ENCODE measurements at regions not wholly inside any gene's neighbourhood (a gene's known extent, or its start where the extent isn't known, plus 50 kb on each side); places are given as distances from the start of the nearest gene placed in this dataset.

DNA sequence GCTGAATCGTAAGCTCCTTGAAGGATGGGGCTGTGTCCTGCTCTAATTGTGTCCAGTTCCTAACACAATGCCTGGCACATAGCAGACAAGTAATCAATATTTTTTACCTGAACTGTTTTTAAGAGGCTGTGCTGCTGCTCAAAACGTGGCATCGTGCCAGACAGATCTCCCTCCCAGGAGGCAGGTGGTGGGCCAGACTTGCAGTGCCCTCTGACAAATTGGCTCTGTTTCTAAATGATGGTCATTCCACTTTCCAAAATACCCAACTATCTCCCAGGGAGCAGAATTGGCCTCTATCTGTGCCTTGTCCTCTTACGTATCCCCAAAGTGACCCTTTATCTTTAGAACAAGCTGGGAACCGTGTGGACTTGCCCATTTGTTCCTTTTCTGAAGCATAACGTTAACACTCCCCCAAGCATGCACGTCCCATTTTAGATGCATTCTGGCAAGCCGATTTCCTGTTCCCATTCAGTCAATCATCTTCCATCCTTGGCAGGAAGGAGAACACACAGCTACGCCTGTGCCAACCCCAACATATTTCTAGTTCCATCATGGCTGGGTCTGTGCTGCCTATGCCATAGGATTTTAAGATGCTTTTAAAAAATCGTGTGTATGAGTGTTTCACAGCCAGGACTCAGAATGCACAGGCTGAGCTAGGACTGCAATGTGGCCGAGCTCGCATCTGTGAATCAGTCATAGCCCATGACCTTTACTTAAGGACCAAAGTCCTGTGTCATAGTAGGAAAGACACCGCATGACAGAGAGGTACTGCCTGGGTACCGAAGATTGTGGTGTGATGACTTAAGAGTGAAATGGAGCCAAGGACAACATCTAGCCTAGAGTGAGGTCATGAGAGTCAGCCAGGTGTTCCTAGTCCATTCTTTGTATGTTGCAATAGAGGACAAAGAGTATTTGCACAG, 408.6 kb downstream of the PRDM2 start:
- TF ChIP-seq, protein P1, sequence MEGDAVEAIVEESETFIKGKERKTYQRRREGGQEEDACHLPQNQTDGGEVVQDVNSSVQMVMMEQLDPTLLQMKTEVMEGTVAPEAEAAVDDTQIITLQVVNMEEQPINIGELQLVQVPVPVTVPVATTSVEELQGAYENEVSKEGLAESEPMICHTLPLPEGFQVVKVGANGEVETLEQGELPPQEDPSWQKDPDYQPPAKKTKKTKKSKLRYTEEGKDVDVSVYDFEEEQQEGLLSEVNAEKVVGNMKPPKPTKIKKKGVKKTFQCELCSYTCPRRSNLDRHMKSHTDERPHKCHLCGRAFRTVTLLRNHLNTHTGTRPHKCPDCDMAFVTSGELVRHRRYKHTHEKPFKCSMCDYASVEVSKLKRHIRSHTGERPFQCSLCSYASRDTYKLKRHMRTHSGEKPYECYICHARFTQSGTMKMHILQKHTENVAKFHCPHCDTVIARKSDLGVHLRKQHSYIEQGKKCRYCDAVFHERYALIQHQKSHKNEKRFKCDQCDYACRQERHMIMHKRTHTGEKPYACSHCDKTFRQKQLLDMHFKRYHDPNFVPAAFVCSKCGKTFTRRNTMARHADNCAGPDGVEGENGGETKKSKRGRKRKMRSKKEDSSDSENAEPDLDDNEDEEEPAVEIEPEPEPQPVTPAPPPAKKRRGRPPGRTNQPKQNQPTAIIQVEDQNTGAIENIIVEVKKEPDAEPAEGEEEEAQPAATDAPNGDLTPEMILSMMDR (IDR thresholded peaks at IDR 0.05; ENCODE audit: insufficient read depth, low read depth, low read length, missing control alignments): no peak
- H3K4me3 ChIP-seq (ENCODE audit: low read length): no peak overlapping the region
- DNase-seq (ENCODE audit: low read depth): peak; percentile 29

DNA sequence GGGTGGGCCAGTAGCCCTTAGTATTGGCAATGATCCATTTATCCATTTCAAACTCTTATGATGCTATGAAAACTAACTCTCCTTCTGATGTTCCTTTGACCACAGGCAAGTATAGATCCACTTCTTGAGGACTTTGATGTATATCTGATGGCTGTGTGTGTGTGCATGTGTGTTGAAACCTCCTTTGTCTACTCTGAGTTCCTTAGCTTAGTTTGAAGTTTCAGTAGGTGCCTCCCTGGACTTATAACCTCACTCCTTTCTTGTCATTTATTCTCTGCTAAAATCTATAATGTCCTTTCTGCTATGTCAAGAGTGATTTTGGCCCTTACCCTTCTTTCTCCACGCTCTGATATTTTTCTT, 409.3 kb downstream of the PRDM2 start:
- H3K4me3 ChIP-seq (ENCODE audit: low read length): no peak overlapping the region
- TF ChIP-seq, protein P1 (IDR thresholded peaks at IDR 0.05; ENCODE audit: insufficient read depth, low read depth, low read length, missing control alignments): no peak
- DNase-seq (ENCODE audit: low read depth): no peak

DNA sequence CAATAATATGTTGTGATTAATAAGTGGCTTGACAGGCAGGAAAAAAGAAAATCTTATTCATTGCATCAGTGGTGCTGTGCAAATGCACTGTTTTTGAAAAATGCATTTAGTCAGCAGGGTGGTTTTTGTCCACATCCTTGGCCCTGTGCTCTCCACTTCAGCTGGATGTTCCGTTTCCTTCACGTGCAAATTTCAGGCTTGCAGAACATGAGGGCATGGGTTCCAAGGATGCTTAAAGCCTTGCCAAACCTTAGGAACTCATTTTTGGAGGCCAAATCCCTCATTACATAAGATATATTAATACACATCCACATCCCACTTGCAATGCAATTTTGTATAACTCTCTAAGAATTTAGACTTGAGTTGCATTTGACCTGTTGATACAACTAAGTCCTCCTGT, 410.1 kb downstream of the PRDM2 start:
- no peak overlapping the region for H3K4me3 ChIP-seq (ENCODE audit: low read length)
- TF ChIP-seq, protein P1 (IDR thresholded peaks at IDR 0.05; ENCODE audit: insufficient read depth, low read depth, low read length, missing control alignments): no peak
- DNase-seq (ENCODE audit: low read depth): no peak

DNA sequence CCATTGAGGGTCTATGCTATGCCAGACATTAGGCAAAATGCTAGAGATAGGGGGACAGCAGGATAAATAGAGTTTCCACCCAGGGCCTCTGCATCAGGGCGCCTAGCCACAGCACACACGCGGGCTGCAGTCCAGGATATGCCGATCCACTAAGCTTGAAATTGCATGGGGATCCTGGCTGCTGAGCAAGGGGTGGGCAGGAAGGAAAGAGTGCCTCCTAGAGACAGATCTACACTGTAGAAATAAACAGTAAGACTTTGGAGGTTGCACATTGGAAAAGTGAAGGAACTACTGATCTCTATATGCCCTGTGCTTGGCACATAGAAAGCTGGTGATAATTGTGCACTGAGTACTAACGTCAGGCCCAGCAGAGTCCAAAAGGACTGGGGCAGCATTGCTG, 411.1 kb downstream of the PRDM2 start:
- DNase-seq (ENCODE audit: low read depth): no peak
- H3K4me3 ChIP-seq (ENCODE audit: low read length): no peak overlapping the region
- TF ChIP-seq, protein P1 (IDR thresholded peaks at IDR 0.05; ENCODE audit: insufficient read depth, low read depth, low read length, missing control alignments): no peak

DNA sequence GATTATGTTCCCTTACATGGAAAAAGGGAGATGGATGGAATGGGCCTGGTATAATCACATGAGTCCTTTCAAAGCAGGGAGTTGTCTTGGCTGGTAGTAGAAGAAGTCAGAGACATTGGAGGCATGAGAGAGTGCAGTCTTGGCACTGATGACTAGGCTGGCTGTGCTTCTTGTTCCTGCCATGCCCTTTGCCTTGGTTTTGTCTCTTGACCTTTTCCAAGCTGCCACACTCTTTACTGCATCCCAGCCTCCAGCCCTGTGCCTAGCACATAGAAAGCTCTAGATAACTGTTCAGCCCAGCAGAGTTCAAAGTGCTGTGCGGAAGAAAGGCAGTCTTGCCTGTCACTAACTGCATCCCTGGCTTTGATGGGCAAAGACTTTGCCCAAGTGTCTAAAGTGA, 412.6 kb downstream of the PRDM2 start:
- TF ChIP-seq, protein P1 (IDR thresholded peaks at IDR 0.05; ENCODE audit: insufficient read depth, low read depth, low read length, missing control alignments): no peak
- H3K4me3 ChIP-seq (ENCODE audit: low read length): no peak overlapping the region
- DNase-seq (ENCODE audit: low read depth): no peak

DNA sequence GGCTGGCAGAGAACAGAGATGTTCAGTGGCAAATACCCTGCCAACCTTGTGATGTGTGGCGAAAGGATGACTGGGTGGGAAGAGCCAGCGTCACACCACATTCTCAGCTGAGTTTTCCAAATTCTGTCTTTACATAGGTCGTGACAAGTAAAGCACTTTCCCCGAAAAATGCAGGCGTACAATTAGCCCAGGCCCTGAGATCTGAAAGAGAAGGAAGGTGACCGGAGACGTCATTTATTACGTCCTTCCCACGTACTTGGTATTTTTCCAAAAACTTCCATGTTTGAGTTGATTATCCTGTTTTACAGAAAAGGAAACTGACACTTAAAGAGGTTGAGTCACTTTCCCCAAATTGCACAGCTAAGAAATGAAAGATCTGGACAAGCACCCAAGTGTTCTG, 413.3 kb downstream of the PRDM2 start:
- TF ChIP-seq, protein P1 (IDR thresholded peaks at IDR 0.05; ENCODE audit: insufficient read depth, low read depth, low read length, missing control alignments): no peak
- no peak overlapping the region for H3K4me3 ChIP-seq (ENCODE audit: low read length)
- no peak for DNase-seq (ENCODE audit: low read depth)

All from epithelial cell of esophagus (primary cell).